Islet of Langerhans (tissue), 1 donor: ENCODE measurements at regions not wholly inside any gene's neighbourhood (a gene's known extent, or its start where the extent isn't known, plus 50 kb on each side); places are given as distances from the start of the nearest gene placed in this dataset.
"Not testable (repeated sequence)": the region's sequence is repeated elsewhere in the genome, so short reads cannot be mapped to it uniquely, and the experiment has no call there.

Source experiments
- FAIRE-seq: peaks from one replicate; lab custom pipeline; 2011; peaks lifted over from hg19 to GRCh38; lab: Jason Lieb, UNC

GRCh38 chr15:45810201-45810600 lies 175.4 kb downstream of the SQOR start:
- FAIRE-seq = no peak

- no peak for FAIRE-seq
Measured at GRCh38 chr15:45812200-45812599, 177.4 kb downstream of the SQOR start.

DNA sequence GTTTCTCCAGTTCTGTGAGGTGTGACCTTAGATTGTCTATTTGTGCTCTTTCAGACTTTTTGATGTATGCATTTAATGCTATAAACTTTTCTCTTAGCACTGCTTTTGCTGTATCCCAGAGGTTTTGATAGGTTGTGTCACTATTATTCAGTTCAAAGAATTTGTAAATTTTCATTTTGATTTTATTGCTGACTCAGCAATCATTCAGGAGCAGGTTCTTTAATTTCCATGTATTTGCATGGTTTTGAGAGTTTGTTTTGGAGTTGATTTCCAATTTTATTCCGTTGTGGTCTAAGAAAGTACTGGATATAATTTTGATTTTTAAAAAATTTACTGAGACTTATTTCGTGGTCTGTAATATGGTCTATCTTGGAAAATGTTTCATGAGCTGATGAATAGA lies 182.7 kb downstream of the SQOR start:
- FAIRE-seq = not testable (repeated sequence)

DNA sequence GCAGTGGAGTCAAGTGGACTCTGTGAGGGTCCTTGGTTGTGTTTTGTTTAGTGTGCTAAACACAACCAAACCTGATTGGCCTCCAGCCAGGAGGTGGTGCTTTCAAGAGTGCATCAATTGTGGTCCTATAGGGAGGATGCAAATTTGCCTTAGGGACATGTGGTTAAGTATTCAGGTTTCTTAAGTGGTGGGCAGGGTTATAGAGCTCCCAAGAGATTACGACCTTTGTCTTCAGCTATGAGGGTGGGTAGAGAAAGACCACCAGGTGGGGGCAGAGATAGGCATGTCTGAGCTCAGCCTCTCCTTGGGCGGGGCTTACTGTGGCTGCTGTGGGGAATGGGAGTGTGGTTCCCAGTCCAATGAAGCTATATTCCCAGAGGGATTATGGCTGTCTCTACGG lies 186.6 kb downstream of the SQOR start:
- no peak for FAIRE-seq

- FAIRE-seq = not testable (repeated sequence)
Measured at GRCh38 chr15:45822968-45823367, 188.1 kb downstream of the SQOR start.

- FAIRE-seq = no peak
Measured at GRCh38 chr15:45827275-45827674, 192.4 kb downstream of the SQOR start.

- no peak for FAIRE-seq
Measured at GRCh38 chr15:45827766-45828165, 192.9 kb downstream of the SQOR start.

DNA sequence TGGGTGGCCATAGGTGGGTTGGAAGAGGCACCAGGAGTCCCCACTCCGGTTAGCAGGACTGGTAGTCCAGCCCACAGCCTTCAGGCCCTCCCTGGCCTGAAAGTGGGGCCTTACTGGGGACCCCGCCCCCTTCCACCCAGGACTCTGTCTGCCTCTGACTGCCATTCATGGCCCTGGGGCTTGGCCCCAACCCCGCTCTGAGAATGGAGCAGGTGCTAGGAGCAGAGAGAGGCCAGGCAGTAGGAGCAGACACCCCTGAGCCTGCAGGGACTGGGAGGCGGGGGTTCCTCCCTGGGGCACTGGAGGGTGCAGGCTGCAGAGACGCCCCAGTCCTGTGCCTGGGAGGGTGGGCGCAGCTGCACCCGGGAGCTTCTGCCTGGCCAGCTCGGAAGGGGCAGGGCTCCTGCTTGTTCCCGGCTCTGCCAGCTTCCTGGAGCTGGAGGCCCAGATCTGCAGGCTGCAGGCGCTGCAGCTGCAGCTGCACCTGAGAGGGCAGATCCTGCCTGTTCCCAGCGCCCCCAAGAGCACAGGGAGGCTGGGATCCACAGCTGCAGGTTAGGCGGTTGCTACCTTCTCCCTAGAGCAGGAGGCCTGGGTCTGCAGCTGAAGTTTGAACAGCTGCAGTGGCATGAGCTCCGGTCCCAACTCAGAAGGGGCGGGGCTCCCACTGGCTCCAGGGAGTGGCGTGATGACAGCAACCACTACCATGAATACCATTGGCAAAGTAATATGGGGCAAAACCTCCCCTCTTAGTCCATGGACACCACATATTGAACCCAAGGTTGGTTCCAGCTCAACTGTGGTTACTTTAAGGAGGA lies 194.7 kb downstream of the SQOR start:
- FAIRE-seq = no peak

GRCh38 chr15:45831787-45832186 lies 197.0 kb downstream of the SQOR start:
- no peak for FAIRE-seq

- no peak for FAIRE-seq
Measured at GRCh38 chr15:45834622-45835021, 199.8 kb downstream of the SQOR start.

DNA sequence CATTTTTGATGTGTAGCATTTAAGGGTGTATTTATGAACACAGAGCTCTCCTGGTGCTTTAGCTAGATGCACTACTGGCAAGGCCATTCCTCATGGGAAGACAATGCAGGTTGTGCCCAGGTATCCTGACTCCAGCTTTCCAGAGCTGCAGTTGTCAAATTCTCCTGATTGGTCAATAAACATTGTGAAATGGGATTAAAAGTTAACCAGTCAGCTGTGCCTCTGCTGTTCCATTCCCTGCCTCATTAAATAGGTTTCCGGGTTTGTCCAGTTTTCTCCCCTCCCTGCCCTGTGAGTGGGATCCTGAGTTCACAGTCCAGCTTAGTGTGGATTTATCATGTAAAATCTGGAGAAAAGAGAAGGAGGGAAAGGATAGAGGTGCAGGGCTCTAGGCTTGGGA lies 207.3 kb downstream of the SQOR start:
- no peak for FAIRE-seq

DNA sequence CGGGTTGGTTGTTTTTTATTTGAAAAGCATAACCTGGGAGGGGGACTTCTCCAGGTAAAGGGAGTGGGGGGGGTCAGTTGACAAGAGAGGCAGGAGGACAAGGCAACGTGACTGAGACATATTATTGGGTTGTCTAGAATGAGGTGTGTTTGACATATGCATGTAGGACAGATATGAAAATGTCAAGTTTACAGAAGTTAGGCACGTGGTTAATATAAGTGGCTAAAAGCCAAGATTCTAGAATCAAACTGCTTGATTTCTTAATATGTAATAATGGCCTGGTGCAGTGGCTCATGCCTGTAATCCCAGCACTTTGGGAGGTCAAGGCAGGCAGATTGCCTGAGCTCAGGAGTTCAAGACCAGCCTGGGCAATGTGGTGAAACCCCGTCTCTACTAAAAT lies 212.8 kb downstream of the SQOR start:
- FAIRE-seq = no peak

DNA sequence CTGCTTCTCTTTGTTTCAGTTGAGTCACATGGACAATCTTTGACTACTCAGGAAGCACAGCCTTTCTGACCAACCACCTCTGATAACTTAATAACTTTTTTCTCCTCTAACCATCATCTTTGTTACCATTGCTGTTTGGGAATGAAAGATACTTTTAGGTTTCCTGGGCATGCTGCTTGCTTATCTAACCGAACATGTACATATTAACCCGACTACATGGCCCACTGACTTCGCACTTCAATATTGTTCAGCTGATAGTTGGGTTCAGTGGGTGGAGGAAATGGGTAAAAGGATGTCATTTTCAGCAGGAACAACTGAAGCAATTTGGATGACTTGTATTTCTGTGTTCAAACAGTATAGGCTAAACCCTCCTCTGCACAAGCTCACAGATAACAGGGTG lies 214.3 kb downstream of the SQOR start:
- no peak for FAIRE-seq

- FAIRE-seq = no peak
Measured at GRCh38 chr15:45854455-45855202, 219.8 kb downstream of the SQOR start.

GRCh38 chr15:45855210-45855906 lies 220.5 kb downstream of the SQOR start:
- FAIRE-seq = no peak

GRCh38 chr15:45855907-45856579 lies 221.2 kb downstream of the SQOR start:
- FAIRE-seq = no peak

DNA sequence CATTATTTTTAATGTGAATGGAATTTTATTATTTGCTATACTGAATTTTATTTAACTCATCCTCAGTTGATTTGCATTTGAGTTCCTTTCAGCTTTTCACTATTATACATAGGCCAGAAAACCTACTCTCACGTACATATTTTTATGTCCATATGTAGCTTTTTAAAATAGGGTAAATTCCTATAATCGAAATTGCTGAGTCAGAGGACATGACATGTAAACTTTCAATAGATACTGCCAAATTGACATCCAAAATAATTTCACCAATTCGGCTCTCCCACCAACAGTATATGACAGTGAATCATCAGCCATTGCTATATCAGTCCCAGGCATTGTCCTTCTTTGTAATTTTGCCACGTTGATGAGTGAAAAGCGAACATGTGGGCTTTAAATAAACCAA lies 222.5 kb downstream of the SQOR start:
- no peak for FAIRE-seq

DNA sequence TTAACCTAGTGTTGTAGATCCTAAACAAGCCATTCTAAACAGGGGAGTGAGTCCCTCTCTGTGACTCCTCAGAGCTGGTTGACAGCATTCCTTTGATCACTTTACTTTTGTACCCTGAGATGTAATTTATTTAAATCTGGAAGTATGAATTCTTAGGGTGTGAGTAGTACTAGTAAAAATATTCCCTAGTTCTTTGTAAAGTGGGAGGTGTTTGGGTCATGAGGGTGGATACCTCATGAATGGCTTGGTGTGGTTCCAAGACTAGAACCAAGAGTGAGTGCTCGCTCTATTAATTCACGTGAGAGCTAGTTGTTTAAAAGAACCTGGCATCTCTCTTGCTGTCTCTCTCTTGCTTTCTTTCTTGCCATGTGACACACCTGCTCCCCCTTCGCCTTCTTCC lies 223.7 kb downstream of the SQOR start:
- no peak for FAIRE-seq

GRCh38 chr15:45862034-45862433 lies 227.2 kb downstream of the SQOR start:
- FAIRE-seq = no peak

DNA sequence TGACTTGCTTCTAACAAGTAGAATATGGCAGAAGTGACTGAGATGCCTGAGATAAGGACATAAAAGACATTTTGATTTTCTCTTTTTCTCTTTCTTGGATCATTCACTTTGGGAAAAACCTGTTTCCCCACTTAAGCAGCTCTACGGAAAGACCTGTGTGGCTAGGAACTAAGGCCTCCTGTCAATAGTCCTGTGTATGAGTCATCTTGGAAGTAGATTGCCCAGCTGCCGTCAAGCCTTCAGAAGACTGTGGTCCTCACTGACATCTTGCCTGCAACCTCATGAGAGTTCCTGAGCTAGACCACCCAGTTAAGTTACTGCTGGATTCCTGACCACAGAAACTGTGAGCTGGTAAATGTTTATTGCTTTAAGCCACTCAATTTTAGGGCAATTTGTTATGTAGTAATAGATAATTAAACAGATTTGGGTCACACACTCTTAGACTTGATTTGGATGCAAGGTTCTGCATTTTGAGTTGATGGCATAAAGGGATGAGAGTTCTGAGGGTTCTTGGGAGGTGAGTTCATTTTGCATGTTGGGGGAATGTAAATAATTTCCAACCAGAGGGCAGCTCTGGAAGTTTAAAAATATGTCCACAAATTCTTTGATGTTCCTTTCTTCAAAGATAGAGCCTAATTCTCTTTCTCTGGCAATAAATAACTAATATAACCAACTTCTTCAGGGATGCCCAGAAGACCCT lies 229.2 kb downstream of the SQOR start:
- no peak for FAIRE-seq

DNA sequence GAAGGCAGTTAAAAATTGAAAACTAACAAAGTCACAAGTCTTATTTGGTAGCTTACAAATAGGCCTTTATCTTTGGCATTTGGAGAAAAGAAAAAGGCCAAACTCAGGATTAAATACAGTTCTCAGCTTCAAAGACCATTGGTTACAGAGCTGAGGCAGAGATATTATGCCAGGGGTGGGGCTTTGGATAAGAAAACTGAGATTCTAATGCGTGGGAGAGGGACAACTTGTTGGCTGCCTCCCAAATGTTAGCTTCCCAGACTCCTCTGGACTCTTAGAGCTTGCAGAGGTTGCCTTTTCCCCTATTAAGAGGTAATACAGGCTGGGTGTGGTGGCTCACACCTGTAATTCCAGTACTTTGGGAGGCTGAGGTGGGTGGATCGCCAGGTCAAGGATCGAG lies 231.8 kb downstream of the SQOR start:
- no peak for FAIRE-seq

GRCh38 chr15:45867281-45867680 lies 232.5 kb downstream of the SQOR start:
- FAIRE-seq = no peak
